ENCODE measurements at regions not wholly inside any gene's neighbourhood (a gene's known extent, or its start where the extent isn't known, plus 50 kb on each side); places are given as distances from the start of the nearest gene placed in this dataset.

GRCh38 chr11:15641271-15642045 is 526.7 kb downstream of the INSC start:
- TF ChIP-seq CTCF (conservative IDR thresholded peaks at IDR 0.05; ENCODE audit: low read depth, low read length) (no peak), EZH2 (IDR thresholded peaks at IDR 0.05; ENCODE audit: low read length, unreplicated experiment) (no peak), EZH2phosphoT487 (IDR thresholded peaks at IDR 0.05; ENCODE audit: borderline replicate concordance, low read length) (no peak)
